NCI-H2107 treated with DMSO at 0.1 percent for 48 hours (cell line): ENCODE measurements at regions not wholly inside any gene's neighbourhood (a gene's known extent, or its start where the extent isn't known, plus 50 kb on each side); places are given as distances from the start of the nearest gene placed in this dataset.
"Not testable (repeated sequence)": the region's sequence is repeated elsewhere in the genome, so short reads cannot be mapped to it uniquely, and the experiment has no call there.

Experiments used
- DNase-seq: peaks from one replicate; lab custom pipeline; 2025; ENCODE audit not compliant: unreplicated experiment; lab: John Stamatoyannopoulos, UW

- DNase-seq = no peak
Measured at GRCh38 chr13:65445340-65445739, 1784.8 kb downstream of the PCDH9 start.

GRCh38 chr13:65435590-65435989, 1794.5 kb downstream of the PCDH9 start:
- DNase-seq = no peak

GRCh38 chr13:65417953-65418352, 1812.2 kb downstream of the PCDH9 start:
- DNase-seq = no peak

GRCh38 chr13:65416784-65417183, 1813.4 kb downstream of the PCDH9 start:
- DNase-seq = no peak

- DNase-seq = no peak
Measured at GRCh38 chr13:65414187-65414586, 1815.9 kb downstream of the PCDH9 start.

GRCh38 chr13:65411521-65411920, 1818.6 kb downstream of the PCDH9 start:
- DNase-seq = no peak

- no peak for DNase-seq
Measured at GRCh38 chr13:65410791-65411190, 1819.3 kb downstream of the PCDH9 start.

GRCh38 chr13:65401315-65401714, 1828.8 kb downstream of the PCDH9 start:
- no peak for DNase-seq

- DNase-seq = no peak
Measured at GRCh38 chr13:65400702-65401101, 1829.4 kb downstream of the PCDH9 start.

- DNase-seq = no peak
Measured at GRCh38 chr13:65387743-65388347, 1842.3 kb downstream of the PCDH9 start.

- no peak for DNase-seq
Measured at GRCh38 chr13:65378943-65379519, 1851.1 kb downstream of the PCDH9 start.

GRCh38 chr13:65378484-65378883, 1851.7 kb downstream of the PCDH9 start:
- no peak for DNase-seq

- no peak for DNase-seq
Measured at GRCh38 chr13:65368832-65369231, 1861.3 kb downstream of the PCDH9 start.

GRCh38 chr13:65353951-65354350, 1876.2 kb downstream of the PCDH9 start:
- no peak for DNase-seq

GRCh38 chr13:65353150-65353549, 1877.0 kb downstream of the PCDH9 start:
- DNase-seq = not testable (repeated sequence)

GRCh38 chr13:65347420-65348030, 1882.6 kb downstream of the PCDH9 start:
- no peak for DNase-seq

GRCh38 chr13:65343898-65344663, 1886.1 kb downstream of the PCDH9 start:
- no peak for DNase-seq

GRCh38 chr13:65342541-65343337, 1887.4 kb downstream of the PCDH9 start:
- DNase-seq = no peak

- DNase-seq = no peak
Measured at GRCh38 chr13:65339241-65339640, 1890.9 kb downstream of the PCDH9 start.

GRCh38 chr13:65336916-65337315, 1893.2 kb downstream of the PCDH9 start:
- peak; percentile 2 for DNase-seq

GRCh38 chr13:65336087-65336749, 1893.9 kb downstream of the PCDH9 start:
- DNase-seq = no peak
